C4-2B (cell line): ENCODE measurements at regions not wholly inside any gene's neighbourhood (a gene's known extent, or its start where the extent isn't known, plus 50 kb on each side); places are given as distances from the start of the nearest gene placed in this dataset.

Experiments used
- CTCF ChIP-seq: fragments of 450-650 bp; conservative IDR thresholded peaks from 2 replicates; pipeline ENCODE4 v1.5.1; 2017; ENCODE audit warnings: mild to moderate bottlenecking
- ZFX ChIP-seq: fragments of 450-650 bp; IDR thresholded peaks from 2 replicates; pipeline ENCODE4 v1.6.1; 2017

- TF ChIP-seq CTCF (no peak), ZFX (no peak)
Measured at GRCh38 chr5:30458681-30459080, 734.8 kb upstream of the CDH6 start.
